Endothelial cell of umbilical vein (primary cell): ENCODE measurements at regions not wholly inside any gene's neighbourhood (a gene's known extent, or its start where the extent isn't known, plus 50 kb on each side); places are given as distances from the start of the nearest gene placed in this dataset.

ENCODE experiments used
- BruUV-seq: library from RNA; stranded (reverse); fragments of 400-500 nt; replicated peaks from 2 replicates; lab custom pipeline; 2021; lab: Mats Ljungman, UMichigan
- CTCF ChIA-PET: fragments of 300-600, 350-600 bp; sonication (Branson Sonifier 250); formaldehyde crosslinking; loops from one replicate; lab custom pipeline; 2021; ENCODE audit warnings: antibody characterized with exemption, inconsistent platforms; lab: Charles Lee
- POLR2A ChIA-PET: fragments of 300-600, 350-600 bp; sonication (Branson Sonifier 250); formaldehyde crosslinking; loops from one replicate; lab custom pipeline; 2021; ENCODE audit warnings: antibody characterized with exemption, inconsistent platforms; lab: Charles Lee
- DNase-seq: peaks from one replicate; pipeline ENCODE4 v3.0.0-alpha.2; 2011; ENCODE audit warnings: low read depth, low spot score
- FAIRE-seq: peaks from 2 replicates; lab custom pipeline; 2011; peaks lifted over from hg19 to GRCh38; lab: Jason Lieb, UNC
- H2AFZ ChIP-seq: 2 replicates; pipeline ENCODE4 v1.6.0; 2012; ENCODE audit warnings: low read depth, low read length, control low read depth, inconsistent platforms
- H3K27ac ChIP-seq: 2 replicates; pipeline ENCODE4 v1.5.1; 2011; ENCODE audit warnings: low read depth, mild to moderate bottlenecking, control low read depth, low read length, moderate library complexity; ENCODE audit not compliant: insufficient read depth
- H3K27me3 ChIP-seq, 2 experiments: 2 replicates each; pipeline versions ENCODE4 v1.6.0 to v1.6.1; 2011; ENCODE audit warnings: low read length in 2 of 2, mixed read lengths in 1 of 2; ENCODE audit not compliant: control insufficient read depth in 2 of 2, insufficient read depth in 2 of 2
- H3K36me3 ChIP-seq, 2 experiments: 2 replicates in 1 of 2; 3 replicates in 1 of 2; pipeline ENCODE4 v1.5.1; 2011; ENCODE audit warnings: low read length in 2 of 2, mild to moderate bottlenecking in 1 of 2, moderate library complexity in 1 of 2; ENCODE audit not compliant: control insufficient read depth in 2 of 2, insufficient read depth in 2 of 2; ENCODE audit errors: extremely low read depth in 1 of 2
- H3K4me1 ChIP-seq: 3 replicates; pipeline ENCODE4 v1.5.1; 2011; ENCODE audit warnings: mild to moderate bottlenecking, low read length; ENCODE audit not compliant: control insufficient read depth, insufficient read depth; ENCODE audit errors: extremely low read depth
- H3K4me2 ChIP-seq: 2 replicates; pipeline ENCODE4 v1.6.1; 2011; ENCODE audit warnings: low read length, control low read depth, mixed read lengths; ENCODE audit not compliant: insufficient read depth
- H3K4me3 ChIP-seq, 3 experiments: fragments of 200-600 bp in 1 of 3; sonication (generic), shearing (Covaris generic) in 1 of 3; replicated peaks in 1 of 3; 2 replicates each; pipeline ENCODE4 v1.5.1; 2011 to 2016; ENCODE audit warnings: control low read depth in 3 of 3, low read length in 3 of 3, mild to moderate bottlenecking in 2 of 3, inconsistent platforms in 1 of 3, low read depth in 1 of 3, moderate library complexity in 1 of 3; ENCODE audit not compliant: insufficient read depth in 1 of 3
- H3K79me2 ChIP-seq: 2 replicates; pipeline ENCODE4 v1.6.0; 2012; ENCODE audit warnings: low read length, inconsistent platforms; ENCODE audit not compliant: control insufficient read depth, insufficient read depth
- H3K9ac ChIP-seq: replicated peaks from 2 replicates; pipeline ENCODE3; 2011; ENCODE audit warnings: low read length, control low read depth; ENCODE audit not compliant: insufficient read depth; ENCODE audit errors: extremely low read depth
- H3K9me1 ChIP-seq: replicated peaks from 3 replicates; pipeline ENCODE4 v1.6.0; 2011; ENCODE audit warnings: mild to moderate bottlenecking, low read length; ENCODE audit not compliant: control insufficient read depth, insufficient read depth; ENCODE audit errors: extremely low read depth
- H3K9me3 ChIP-seq: replicated peaks from 2 replicates; pipeline ENCODE4 v1.5.1; 2012; ENCODE audit warnings: low read length, inconsistent platforms; ENCODE audit not compliant: control insufficient read depth, insufficient read depth
- H4K20me1 ChIP-seq: replicated peaks from 2 replicates; pipeline ENCODE3; 2011; ENCODE audit warnings: mild to moderate bottlenecking, low read length; ENCODE audit not compliant: control insufficient read depth, insufficient read depth; ENCODE audit errors: extremely low read depth
- CTCF ChIP-seq, 2 donors: IDR thresholded peaks; 1 replicate in 1 of 2; 2 replicates in 1 of 2; pipeline ENCODE4 v1.5.1; 2011; ENCODE audit warnings: low read length in 2 of 2, mild to moderate bottlenecking in 2 of 2, moderate library complexity in 2 of 2, control low read depth in 1 of 2, inconsistent platforms in 1 of 2, low read depth in 1 of 2; ENCODE audit not compliant: insufficient read depth in 1 of 2; ENCODE audit errors: extremely low read depth in 1 of 2
- EZH2 ChIP-seq: IDR thresholded peaks from 2 replicates; pipeline ENCODE4 v1.6.1; 2012; ENCODE audit warnings: borderline replicate concordance, low read depth, mild to moderate bottlenecking, moderate library complexity, low read length, inconsistent platforms; ENCODE audit not compliant: severe bottlenecking
- FOS ChIP-seq: IDR thresholded peaks from 2 replicates; pipeline ENCODE4 v1.6.1; 2011; ENCODE audit warnings: mild to moderate bottlenecking, low read length, moderate library complexity, borderline replicate concordance; ENCODE audit not compliant: insufficient read depth
- GATA2 ChIP-seq: IDR thresholded peaks from 2 replicates; pipeline ENCODE4 v1.7.0; 2011; ENCODE audit warnings: low read depth, mild to moderate bottlenecking, moderate library complexity, mixed read lengths, low read length; ENCODE audit not compliant: insufficient read length, insufficient read depth
- JUN ChIP-seq: IDR thresholded peaks from 2 replicates; pipeline ENCODE4 v1.6.1; 2011; ENCODE audit warnings: borderline replicate concordance, low read depth; ENCODE audit not compliant: insufficient read length, insufficient read depth
- MAX ChIP-seq: IDR thresholded peaks from 2 replicates; pipeline ENCODE4 v1.6.1; 2011; ENCODE audit not compliant: insufficient read depth, insufficient read length
- MYC ChIP-seq: IDR thresholded peaks from one replicate; pipeline ENCODE4 v1.6.1; 2011; ENCODE audit warnings: mild to moderate bottlenecking, low read depth, low read length
- POLR2A ChIP-seq: IDR thresholded peaks from 2 replicates; pipeline ENCODE4 v1.6.1; 2012; ENCODE audit warnings: low read depth, mild to moderate bottlenecking, control low read depth, low read length
- POLR2AphosphoS5 ChIP-seq: IDR thresholded peaks from 2 replicates; pipeline ENCODE4 v1.6.1; 2012; ENCODE audit warnings: low read depth, mild to moderate bottlenecking, control low read depth, low read length, moderate library complexity; ENCODE audit not compliant: insufficient read depth
- dilution Hi-C: fragments of 300-500 bp; cut with MboI; formaldehyde crosslinking; loops from one replicate; pipeline ENCODE4 v1.15.0; 2019; ENCODE audit warnings: low sequenced_read_pairs; ENCODE audit not compliant: extremely low pct_ligation_motif_present
- intact Hi-C: fragments of 100-400 bp; cut with micrococcal nuclease; formaldehyde crosslinking; loops from one replicate; pipeline ENCODE4 v1.10.0; 2022

GRCh38 chr4:129231945-129232588, 136.1 kb downstream of the C4orf33 start:
- no peak for DNase-seq

More at GRCh38 chr4:129231945-129232588, 136.1 kb downstream of the C4orf33 start:
- Histone ChIP-seq H3K27ac (no peak overlapping the region), H2AFZ (no peak overlapping the region), H4K20me1 (no peaks in the 10 kb centered on the region), H3K79me2 (no peaks in the 10 kb centered on the region), H3K9me3 (no peaks in the 10 kb centered on the region), H3K4me2 (no peak overlapping the region), H3K9ac (no peak overlapping the region), H3K4me1 (no peaks in the 10 kb centered on the region), H3K36me3 (no peaks in the 10 kb centered on the region), H3K27me3 (peaks cover 0 to 2% of the 10 kb centered on the region in 2 experiments), H3K9me1 (no peaks in the 10 kb centered on the region), H3K4me3 (no peak overlapping the region)
- FAIRE-seq: no peak
- dilution Hi-C loops (no loop called here), intact Hi-C loops (no loop called here)
- CTCF ChIA-PET: no interaction called here
- POLR2A ChIA-PET: no interaction called here
- no TSS peak for BruUV-seq
- TF ChIP-seq MAX: no peak
- TF ChIP-seq JUN: no peak
- no peak for TF ChIP-seq GATA2
- TF ChIP-seq FOS: no peak
- no peak for TF ChIP-seq CTCF (IDR thresholded peaks at IDR 0.05; ENCODE audit: extremely low read depth in 1 of 2, insufficient read depth in 1 of 2, low read depth in 1 of 2, low read length in 2 of 2)
- no peak for TF ChIP-seq MYC
- no peak for TF ChIP-seq POLR2A
- no peak for TF ChIP-seq EZH2
- TF ChIP-seq POLR2AphosphoS5: no peak
